Stimulated activated CD8-positive, alpha-beta memory T cell treated with anti-CD3 and anti-CD28 coated beads, Interleukin-4, amount 100 ng/mL, for 4 hours (primary cell): ENCODE measurements at regions not wholly inside any gene's neighbourhood (a gene's known extent, or its start where the extent isn't known, plus 50 kb on each side); places are given as distances from the start of the nearest gene placed in this dataset.
"Not testable (repeated sequence)": the region's sequence is repeated elsewhere in the genome, so short reads cannot be mapped to it uniquely, and the experiment has no call there.

Source experiments
- DNase-seq, 2 donors: peaks; one replicate each; pipeline ENCODE4 v3.0.0-alpha.2; 2020; ENCODE audit warnings: low read depth in 2 of 2, low spot score in 1 of 2

GRCh38 chr1:204777591-204777990 is 92.1 kb upstream of the LRRN2 start:
- no peak for DNase-seq

- DNase-seq: no peak
Measured at GRCh38 chr1:204780630-204781029, 90.0 kb upstream of the NFASC start.

- DNase-seq: no peak
Measured at GRCh38 chr1:204782118-204782700, 88.5 kb upstream of the NFASC start.

GRCh38 chr1:204785023-204785422 is 85.6 kb upstream of the NFASC start:
- DNase-seq: not testable (repeated sequence)

GRCh38 chr1:204788470-204788869 is 82.2 kb upstream of the NFASC start:
- DNase-seq: no peak

- DNase-seq: peak; percentile 46 to 75
Measured at GRCh38 chr1:204791453-204792353, 79.0 kb upstream of the NFASC start.

- DNase-seq: no peak
Measured at GRCh38 chr1:204792354-204792692, 78.3 kb upstream of the NFASC start.

- DNase-seq: no peak
Measured at GRCh38 chr1:204793259-204793914, 77.3 kb upstream of the NFASC start.

- DNase-seq: not testable (repeated sequence)
Measured at GRCh38 chr1:204796886-204797285, 73.8 kb upstream of the NFASC start.

GRCh38 chr1:204797401-204797800 is 73.3 kb upstream of the NFASC start:
- no peak for DNase-seq

GRCh38 chr1:204799630-204800029 is 71.0 kb upstream of the NFASC start:
- no peak for DNase-seq

GRCh38 chr1:204801211-204801610 is 69.5 kb upstream of the NFASC start:
- no peak for DNase-seq

- DNase-seq: no peak
Measured at GRCh38 chr1:204802401-204803175, 68.1 kb upstream of the NFASC start.

- no peak for DNase-seq
Measured at GRCh38 chr1:204803607-204804006, 67.1 kb upstream of the NFASC start.

- DNase-seq: peak; percentile 53 to 69
Measured at GRCh38 chr1:204806943-204807687, 63.5 kb upstream of the NFASC start.

GRCh38 chr1:204809488-204809887 is 61.2 kb upstream of the NFASC start:
- no peak for DNase-seq

- no peak for DNase-seq
Measured at GRCh38 chr1:204812842-204813241, 57.8 kb upstream of the NFASC start.

GRCh38 chr1:204813522-204813921 is 57.1 kb upstream of the NFASC start:
- DNase-seq: no peak

- DNase-seq: no peak
Measured at GRCh38 chr1:204814166-204814884, 56.3 kb upstream of the NFASC start.

- DNase-seq: no peak
Measured at GRCh38 chr1:204817341-204817740, 53.3 kb upstream of the NFASC start.
